GM12864 (cell line): ENCODE measurements at regions not wholly inside any gene's neighbourhood (a gene's known extent, or its start where the extent isn't known, plus 50 kb on each side); places are given as distances from the start of the nearest gene placed in this dataset.
"Not testable (repeated sequence)": the region's sequence is repeated elsewhere in the genome, so short reads cannot be mapped to it uniquely, and the experiment has no call there.

Experiments used
- DNase-seq: peaks from one replicate; pipeline ENCODE4 v3.0.0-alpha.2; 2011; ENCODE audit warnings: low read depth
- H3K4me3 ChIP-seq: 2 replicates; pipeline ENCODE4 v1.5.1; 2011; ENCODE audit warnings: mild to moderate bottlenecking, low read depth, low read length, control low read depth
- CTCF ChIP-seq: IDR thresholded peaks from 2 replicates; pipeline ENCODE4 v1.5.1; 2011; ENCODE audit warnings: low read depth, mild to moderate bottlenecking, moderate library complexity, low read length, control low read depth, inconsistent platforms; ENCODE audit errors: missing control alignments

DNA sequence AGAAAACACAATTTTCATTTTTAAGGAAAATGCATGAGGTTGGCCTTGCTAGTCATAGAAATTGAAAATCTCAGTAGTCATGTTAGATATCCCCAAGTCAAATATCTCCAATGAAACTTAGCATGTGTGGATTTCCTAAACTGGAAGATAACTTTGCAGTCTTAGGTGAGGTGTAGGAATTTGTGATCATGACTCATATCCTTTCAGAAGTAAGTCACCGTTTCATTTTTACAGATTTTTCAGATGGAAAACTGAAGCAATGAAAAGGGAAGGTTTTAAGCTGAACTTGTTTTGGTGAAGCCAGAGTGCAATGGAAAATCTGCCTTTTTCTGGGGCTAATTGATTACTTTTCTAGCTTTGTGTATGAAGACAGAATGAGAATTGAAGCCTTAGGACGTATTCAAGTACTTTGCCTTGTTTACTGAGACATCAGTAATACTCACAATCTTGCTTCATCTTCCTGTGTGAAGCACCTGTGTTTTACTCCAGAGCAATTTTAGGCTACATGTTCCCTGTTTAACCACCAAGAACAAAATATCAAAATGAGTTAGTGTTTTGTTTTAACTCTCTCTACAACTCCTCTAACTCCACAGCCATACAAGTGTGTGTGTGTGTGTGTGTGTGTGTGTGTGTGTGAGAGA lies 1662.8 kb upstream of the ADGRL3 start:
- no peak overlapping the region for H3K4me3 ChIP-seq
- TF ChIP-seq CTCF, result no peak
- DNase-seq, result no peak

GRCh38 chr4:59539401-59539800 lies 1660.7 kb upstream of the ADGRL3 start:
- no peak overlapping the region for H3K4me3 ChIP-seq
- no peak for DNase-seq
- TF ChIP-seq CTCF, result no peak

- DNase-seq, result no peak
- no peak for TF ChIP-seq CTCF
- no peak overlapping the region for H3K4me3 ChIP-seq
Measured at GRCh38 chr4:59540311-59540710, 1659.8 kb upstream of the ADGRL3 start.

GRCh38 chr4:59553063-59553720 lies 1646.9 kb upstream of the ADGRL3 start:
- H3K4me3 ChIP-seq, result no peak overlapping the region
- DNase-seq, result no peak
- TF ChIP-seq CTCF, result no peak

GRCh38 chr4:59553721-59554091 lies 1646.4 kb upstream of the ADGRL3 start:
- DNase-seq, result no peak
- no peak overlapping the region for H3K4me3 ChIP-seq
- no peak for TF ChIP-seq CTCF

GRCh38 chr4:59556191-59556590 lies 1643.9 kb upstream of the ADGRL3 start:
- not testable (repeated sequence) for DNase-seq, H3K4me3 ChIP-seq

GRCh38 chr4:59560141-59560648 lies 1639.9 kb upstream of the ADGRL3 start:
- not testable (repeated sequence) for DNase-seq, H3K4me3 ChIP-seq

DNA sequence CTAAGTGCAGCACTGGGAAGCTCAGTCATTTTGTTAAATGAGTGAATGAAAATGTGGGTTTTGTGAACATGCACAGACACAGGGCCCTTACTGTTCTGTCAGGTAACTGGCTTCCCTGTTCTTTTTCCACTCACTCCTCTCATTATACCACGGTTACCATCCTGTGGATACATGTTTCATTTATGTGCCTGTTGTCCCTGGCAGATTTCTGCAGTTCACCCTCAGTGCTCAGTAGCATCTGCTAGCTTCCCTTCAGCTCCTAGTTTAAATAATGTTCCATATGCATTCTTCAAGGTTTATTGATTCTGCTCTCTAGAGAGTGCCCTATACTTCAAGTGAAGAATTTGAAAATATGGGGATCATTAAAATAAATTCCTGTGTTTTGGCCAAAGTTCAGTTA lies 1634.3 kb upstream of the ADGRL3 start:
- no peak overlapping the region for H3K4me3 ChIP-seq
- TF ChIP-seq CTCF, result no peak
- no peak for DNase-seq
